Hippocampal formation (tissue), 2 donors: ENCODE measurements at regions not wholly inside any gene's neighbourhood (a gene's known extent, or its start where the extent isn't known, plus 50 kb on each side); places are given as distances from the start of the nearest gene placed in this dataset.

Source experiments
- DNase-seq, 2 donors: peaks; one replicate each; lab custom pipeline; 2025; lab: John Stamatoyannopoulos, UW

- peak in 1 of 2 donors; percentile 45 for DNase-seq
These were observed 173.0 kb upstream of the DAPK1 start for GRCh38 chr9:87324613-87325194.

GRCh38 chr9:87327575-87328125 lies 170.0 kb upstream of the DAPK1 start:
- DNase-seq, result no peak

- no peak for DNase-seq
These were observed 163.9 kb upstream of the DAPK1 start for GRCh38 chr9:87333802-87334201.

GRCh38 chr9:87334366-87334765 lies 163.3 kb upstream of the DAPK1 start:
- no peak for DNase-seq

- no peak for DNase-seq
These were observed 161.3 kb upstream of the DAPK1 start for GRCh38 chr9:87336407-87336806.

- DNase-seq, result peak in 1 of 2 donors; percentile 66
These were observed 160.7 kb upstream of the DAPK1 start for GRCh38 chr9:87336914-87337333.

GRCh38 chr9:87337335-87338087 lies 160.2 kb upstream of the DAPK1 start:
- no peak for DNase-seq

GRCh38 chr9:87338088-87338989 lies 159.3 kb upstream of the DAPK1 start:
- DNase-seq, result no peak

GRCh38 chr9:87340391-87340790 lies 157.3 kb upstream of the DAPK1 start:
- no peak for DNase-seq

- DNase-seq, result no peak
These were observed 154.9 kb upstream of the DAPK1 start for GRCh38 chr9:87342743-87343142.

- no peak for DNase-seq
These were observed 153.7 kb upstream of the DAPK1 start for GRCh38 chr9:87343816-87344430.

GRCh38 chr9:87346061-87346665 lies 151.5 kb upstream of the DAPK1 start:
- peak in 1 of 2 donors; percentile 36 for DNase-seq

GRCh38 chr9:87350915-87351314 lies 146.8 kb upstream of the DAPK1 start:
- no peak for DNase-seq

- DNase-seq, result no peak
These were observed 144.4 kb upstream of the DAPK1 start for GRCh38 chr9:87353301-87353700.

- DNase-seq, result no peak
These were observed 143.5 kb upstream of the DAPK1 start for GRCh38 chr9:87354147-87354546.

GRCh38 chr9:87357600-87357999 lies 140.1 kb upstream of the DAPK1 start:
- DNase-seq, result no peak

GRCh38 chr9:87359264-87359663 lies 138.4 kb upstream of the DAPK1 start:
- no peak for DNase-seq

GRCh38 chr9:87359958-87360601 lies 137.6 kb upstream of the DAPK1 start:
- DNase-seq, result no peak

GRCh38 chr9:87370049-87370685 lies 127.5 kb upstream of the DAPK1 start:
- no peak for DNase-seq

GRCh38 chr9:87371795-87372355 lies 125.8 kb upstream of the DAPK1 start:
- no peak for DNase-seq
